A549 (cell line): ENCODE measurements at regions not wholly inside any gene's neighbourhood (a gene's known extent, or its start where the extent isn't known, plus 50 kb on each side); places are given as distances from the start of the nearest gene placed in this dataset.

Experiments used
- CEBPB ChIP-seq, 2 experiments: fragments of >200 bp in 1 of 2; sonication (Bioruptor Twin) in 1 of 2; formaldehyde crosslinking in 1 of 2; IDR thresholded peaks; 2 replicates each; pipeline ENCODE4 v1.6.1; 2012 to 2016
- CTCF ChIP-seq: fragments of >200 bp; sonication (Bioruptor Twin); formaldehyde crosslinking; IDR thresholded peaks from 3 replicates; pipeline ENCODE4 v1.5.1; 2016
- EP300 ChIP-seq, 2 experiments: fragments of >200 bp; sonication (Bioruptor Twin); formaldehyde crosslinking; IDR thresholded peaks; 2 replicates in 1 of 2; 3 replicates in 1 of 2; pipeline ENCODE4 v1.6.1; 2016 to 2017
- HOXB13 ChIP-seq: fragments of 250-450 bp; sonication (Bioruptor Pico); IDR thresholded peaks from 2 replicates; pipeline ENCODE4 v1.5.0; 2020; ENCODE audit warnings: low read depth, mild to moderate bottlenecking, moderate library complexity
- JUN ChIP-seq, 2 experiments: fragments of >200 bp; sonication (Bioruptor Twin); formaldehyde crosslinking; IDR thresholded peaks; 2 replicates in 1 of 2; 3 replicates in 1 of 2; pipeline ENCODE4 v1.6.1; 2016 to 2017
- MAFK ChIP-seq: fragments of 450-650 bp; IDR thresholded peaks from 2 replicates; pipeline ENCODE4 v1.6.1; 2014; ENCODE audit not compliant: partially characterized antibody
- MAX ChIP-seq: IDR thresholded peaks from 2 replicates; pipeline ENCODE4 v1.6.1; 2012
- MYC ChIP-seq: IDR thresholded peaks from 2 replicates; pipeline ENCODE4 v1.6.1; 2012; ENCODE audit warnings: mild to moderate bottlenecking, inconsistent platforms, low read length, improper control_type of control experiment, borderline replicate concordance
- POLR2A ChIP-seq: IDR thresholded peaks from 2 replicates; pipeline ENCODE4 v1.6.1; 2012; ENCODE audit warnings: mild to moderate bottlenecking, low read length
- RAD21 ChIP-seq, 2 experiments: fragments of >200 bp in 1 of 2; sonication (Bioruptor Twin) in 1 of 2; formaldehyde crosslinking in 1 of 2; IDR thresholded peaks in 1 of 2; conservative IDR thresholded peaks in 1 of 2; 2 replicates in 1 of 2; 3 replicates in 1 of 2; pipeline ENCODE4 v1.6.1; 2012 to 2018; ENCODE audit warnings: inconsistent platforms in 1 of 2
- RCOR1 ChIP-seq: fragments of 150-350 bp; IDR thresholded peaks from 2 replicates; pipeline ENCODE4 v1.6.1; 2014; ENCODE audit warnings: antibody characterized with exemption, low read length, low read depth
- TP53 ChIP-seq: fragments of 250-450 bp; sonication (Bioruptor Pico); IDR thresholded peaks from 2 replicates; pipeline ENCODE4 v1.5.0; 2021; ENCODE audit warnings: mild to moderate bottlenecking, moderate library complexity
- ZSCAN20 ChIP-seq: fragments of 250-450 bp; sonication (Bioruptor Pico); IDR thresholded peaks from 2 replicates; pipeline ENCODE4 v1.8.0; 2022; ENCODE audit warnings: mild to moderate bottlenecking, moderate library complexity
- TF ChIP-seq, protein P1 (sequence below): IDR thresholded peaks from 2 replicates; pipeline ENCODE4 v1.6.1; 2012

- TF ChIP-seq EP300 (IDR thresholded peaks at IDR 0.05): no peak
- no peak for TF ChIP-seq CTCF
- no peak for TF ChIP-seq POLR2A
- TF ChIP-seq, protein P1, sequence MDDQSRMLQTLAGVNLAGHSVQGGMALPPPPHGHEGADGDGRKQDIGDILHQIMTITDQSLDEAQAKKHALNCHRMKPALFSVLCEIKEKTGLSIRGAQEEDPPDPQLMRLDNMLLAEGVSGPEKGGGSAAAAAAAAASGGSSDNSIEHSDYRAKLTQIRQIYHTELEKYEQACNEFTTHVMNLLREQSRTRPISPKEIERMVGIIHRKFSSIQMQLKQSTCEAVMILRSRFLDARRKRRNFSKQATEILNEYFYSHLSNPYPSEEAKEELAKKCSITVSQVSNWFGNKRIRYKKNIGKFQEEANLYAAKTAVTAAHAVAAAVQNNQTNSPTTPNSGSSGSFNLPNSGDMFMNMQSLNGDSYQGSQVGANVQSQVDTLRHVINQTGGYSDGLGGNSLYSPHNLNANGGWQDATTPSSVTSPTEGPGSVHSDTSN: no peak
- no peak for TF ChIP-seq TP53 (CRISPR knock-in tag)
- TF ChIP-seq MAFK: no peak
- no peak for TF ChIP-seq HOXB13 (CRISPR knock-in tag)
- no peak for TF ChIP-seq CEBPB (IDR thresholded peaks at IDR 0.05)
- no peak for TF ChIP-seq ZSCAN20
- TF ChIP-seq JUN (IDR thresholded peaks at IDR 0.05): no peak
- TF ChIP-seq MAX: no peak
- TF ChIP-seq RCOR1: no peak
- no peak for TF ChIP-seq MYC
- TF ChIP-seq RAD21 (conservative IDR thresholded peaks at IDR 0.05 in 1 of 2, IDR thresholded peaks at IDR 0.05 in 1 of 2): no peak
These were observed 640.7 kb upstream of the MKI67 start for GRCh38 chr10:128766915-128767314.
